HUES64 (cell line): ENCODE measurements at regions not wholly inside any gene's neighbourhood (a gene's known extent, or its start where the extent isn't known, plus 50 kb on each side); places are given as distances from the start of the nearest gene placed in this dataset.
"Not testable (repeated sequence)": the region's sequence is repeated elsewhere in the genome, so short reads cannot be mapped to it uniquely, and the experiment has no call there.

Experiments
- H3K27ac ChIP-seq: 2 replicates; pipeline ENCODE4 v1.7.0; 2013; ENCODE audit warnings: low read depth, low read length, inconsistent platforms
- H3K27me3 ChIP-seq: 2 replicates; pipeline ENCODE4 v1.6.1; 2013; ENCODE audit warnings: mild to moderate bottlenecking, low read length; ENCODE audit not compliant: insufficient read depth
- H3K36me3 ChIP-seq: 2 replicates; pipeline ENCODE4 v1.6.1; 2013; ENCODE audit warnings: mild to moderate bottlenecking, low read length; ENCODE audit not compliant: insufficient read depth
- H3K4me1 ChIP-seq: 2 replicates; pipeline ENCODE4 v1.6.1; 2013; ENCODE audit warnings: mild to moderate bottlenecking, low read length, moderate library complexity; ENCODE audit not compliant: insufficient read depth
- H3K4me3 ChIP-seq: 2 replicates; pipeline ENCODE4 v1.5.1; 2013; ENCODE audit warnings: mild to moderate bottlenecking, low read length, moderate library complexity
- H3K9ac ChIP-seq: 2 replicates; pipeline ENCODE4 v1.6.1; 2013; ENCODE audit warnings: mild to moderate bottlenecking, low read depth, low read length
- H3K9me3 ChIP-seq: 2 replicates; pipeline ENCODE4 v1.6.1; 2013; ENCODE audit warnings: low read depth, low read length; ENCODE audit not compliant: insufficient read depth
- WGBS: fragments of 150-250, 120-280 bp; methylation state at CpG from one replicate; pipeline ENCODE4 v1.1.7; 2013; ENCODE audit warnings: missing lambda C conversion rate; 5-methylcytosine and 5-hydroxymethylcytosine counted together

DNA sequence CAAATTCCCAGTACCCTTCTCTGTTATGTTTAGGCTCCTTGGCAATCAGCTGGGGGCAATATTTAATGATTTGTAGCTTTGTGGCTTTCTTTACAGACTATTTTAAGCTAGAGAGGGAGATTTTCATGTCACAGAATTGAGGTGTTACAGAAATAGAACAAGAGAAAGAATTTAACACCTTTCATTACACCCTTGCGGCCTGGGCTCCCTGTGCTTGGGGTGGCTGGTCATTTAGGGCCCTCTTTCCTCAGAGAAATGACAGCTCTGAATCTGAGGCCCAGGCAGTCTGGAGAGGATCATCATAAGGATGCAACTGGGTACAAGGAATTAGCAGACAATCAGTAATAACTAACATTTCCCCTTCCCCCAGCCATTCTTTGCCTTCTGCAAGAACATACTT is 104.5 kb upstream of the INTU start:
- H3K27me3 ChIP-seq, result no peaks in the 10 kb centered on the region
- 92% methylated on average over 1 of the region's 1 CpG for WGBS
- no peak overlapping the region for H3K9ac ChIP-seq
- H3K4me1 ChIP-seq, result no peaks in the 10 kb centered on the region; the same call in 1 of the 2 replicates
- no peak overlapping the region for H3K4me3 ChIP-seq
- 0 out of 2 replicates have a peak, but pooled peaks cover 7% of the 10 kb centered on the region for H3K9me3 ChIP-seq
- H3K27ac ChIP-seq, result no peak overlapping the region
- no peaks in the 10 kb centered on the region for H3K36me3 ChIP-seq

- not testable (repeated sequence) for H3K4me3 ChIP-seq, H3K4me1 ChIP-seq, H3K9me3 ChIP-seq, H3K27ac ChIP-seq, H3K36me3 ChIP-seq, H3K9ac ChIP-seq, H3K27me3 ChIP-seq
Observed at GRCh38 chr4:127529879-127530278, 102.9 kb upstream of the INTU start.

DNA sequence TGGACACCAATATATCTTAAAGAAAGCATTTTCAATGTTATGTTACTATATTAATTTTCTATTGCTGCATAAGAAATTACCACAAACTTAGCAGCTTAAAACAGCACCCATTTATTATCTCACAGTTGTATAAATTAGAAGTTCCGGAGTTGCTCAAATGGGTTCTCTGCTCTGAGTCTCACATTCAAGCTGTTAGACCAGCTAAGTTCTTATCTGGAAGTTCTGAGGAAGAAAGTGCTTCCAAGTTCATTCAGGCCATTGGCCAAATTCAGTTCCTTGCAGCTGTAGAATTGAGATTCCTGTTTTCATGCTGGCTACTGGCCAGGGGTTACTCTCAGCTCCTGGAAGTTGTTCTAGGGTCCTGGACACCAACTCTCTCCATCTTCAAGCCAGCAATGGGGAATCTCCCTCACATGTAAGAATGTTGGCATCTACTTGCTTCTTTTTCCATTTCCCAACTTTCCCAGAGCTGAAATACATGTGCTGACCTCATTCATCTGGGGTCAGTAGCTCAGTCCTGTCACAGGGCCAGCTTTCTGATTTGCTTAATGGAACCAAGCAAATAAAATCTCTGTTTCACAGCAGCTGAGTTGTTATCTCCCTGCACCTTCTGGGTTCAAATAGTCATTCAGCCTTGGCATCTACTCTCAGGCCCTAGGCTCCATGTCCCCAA is 99.6 kb upstream of the INTU start:
- Histone ChIP-seq H3K9ac (no peak overlapping the region), H3K27me3 (no peaks in the 10 kb centered on the region), H3K27ac (no peak overlapping the region), H3K9me3 (0 out of 2 replicates have a peak, but pooled peaks cover 7% of the 10 kb centered on the region), H3K4me1 (no peaks in the 10 kb centered on the region), H3K36me3 (no peaks in the 10 kb centered on the region), H3K4me3 (no peak overlapping the region)
- 96% methylated on average over 1 of the region's 1 CpG for WGBS

- Histone ChIP-seq H3K36me3 (no peaks in the 10 kb centered on the region), H3K27ac (no peak overlapping the region), H3K4me3 (no peak overlapping the region), H3K9me3 (0 out of 2 replicates have a peak, but pooled peaks cover 7% of the 10 kb centered on the region), H3K4me1 (peaks cover 3% of the 10 kb centered on the region; the same call in 1 of the 2 replicates), H3K9ac (no peak overlapping the region), H3K27me3 (no peaks in the 10 kb centered on the region)
- WGBS, result 88% methylated on average over 3 of the region's 4 CpGs
Observed at GRCh38 chr4:127534041-127534825, 98.5 kb upstream of the INTU start.

- Histone ChIP-seq H3K36me3 (no peaks in the 10 kb centered on the region), H3K27ac (no peak overlapping the region), H3K27me3 (no peaks in the 10 kb centered on the region), H3K9me3 (no peaks in the 10 kb centered on the region), H3K4me1 (peaks cover 25% of the 10 kb centered on the region), H3K9ac (no peak overlapping the region), H3K4me3 (no peak overlapping the region)
- 86% methylated on average over 1 of the region's 1 CpG for WGBS
Observed at GRCh38 chr4:127538016-127538415, 94.7 kb upstream of the INTU start.

GRCh38 chr4:127540497-127541025 is 92.2 kb upstream of the INTU start:
- no peaks in the 10 kb centered on the region for H3K27me3 ChIP-seq
- H3K36me3 ChIP-seq, result no peaks in the 10 kb centered on the region
- WGBS, result 7% methylated on average over 2 of the region's 3 CpGs
- peaks cover 3% of the 10 kb centered on the region; the same call in 1 of the 2 replicates for H3K9me3 ChIP-seq
- peak overlapping the region; percentile 0; the same call in 1 of the 2 replicates for H3K27ac ChIP-seq
- peaks cover 25% of the 10 kb centered on the region for H3K4me1 ChIP-seq
- no peak overlapping the region for H3K9ac ChIP-seq
- no peak overlapping the region for H3K4me3 ChIP-seq

DNA sequence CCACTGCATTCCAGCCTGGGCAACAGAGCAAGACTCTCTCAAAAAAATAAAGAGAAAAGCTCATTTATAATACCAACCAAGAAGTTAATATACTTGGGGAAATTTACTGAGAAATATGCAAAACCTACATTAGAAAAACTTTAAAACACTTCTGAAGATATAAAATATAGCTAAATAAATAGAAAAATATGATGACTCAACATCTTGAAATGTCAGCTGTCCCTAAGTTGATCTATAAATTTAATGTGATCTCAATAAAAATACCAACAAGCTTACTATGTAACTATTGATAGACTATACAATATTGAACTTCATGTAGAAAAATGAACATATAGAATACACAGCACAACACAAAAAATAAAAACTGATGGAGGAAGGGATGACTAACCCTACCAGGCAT is 87.5 kb upstream of the INTU start:
- Histone ChIP-seq H3K27ac (no peak overlapping the region), H3K36me3 (no peaks in the 10 kb centered on the region), H3K9ac (no peak overlapping the region), H3K4me1 (peaks cover 11% of the 10 kb centered on the region), H3K4me3 (no peak overlapping the region), H3K27me3 (no peaks in the 10 kb centered on the region), H3K9me3 (peaks cover 3% of the 10 kb centered on the region; the same call in 1 of the 2 replicates)

- H3K27ac ChIP-seq, result no peak overlapping the region
Observed at GRCh38 chr4:127548990-127549925, 83.5 kb upstream of the INTU start.

DNA sequence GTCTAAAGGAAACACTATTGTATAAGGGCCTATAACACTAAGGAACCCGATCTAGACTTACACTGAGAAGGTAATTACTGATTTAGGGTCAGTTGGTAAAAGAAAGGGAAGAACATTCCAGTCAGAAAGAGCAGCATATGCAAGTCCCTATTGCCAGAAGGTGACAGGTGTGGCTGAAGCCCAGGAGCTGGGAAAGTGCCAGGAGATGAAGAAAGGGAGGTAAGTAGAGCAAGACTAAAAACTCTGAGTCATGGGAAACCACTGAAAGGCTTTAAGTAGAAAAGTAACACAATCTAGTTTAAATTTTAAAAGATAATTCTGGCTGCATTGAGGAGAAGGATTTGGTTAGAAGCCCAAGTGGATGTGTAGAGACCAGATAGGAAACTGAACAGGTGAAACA is 77.7 kb upstream of the INTU start:
- Histone ChIP-seq H3K27me3 (no peaks in the 10 kb centered on the region), H3K9ac (no peak overlapping the region), H3K36me3 (no peaks in the 10 kb centered on the region), H3K27ac (no peak overlapping the region), H3K4me1 (no peaks in the 10 kb centered on the region), H3K4me3 (no peak overlapping the region), H3K9me3 (peaks cover 9% of the 10 kb centered on the region; the same call in 1 of the 2 replicates)
- 95% methylated on average over 1 of the region's 1 CpG for WGBS

More at GRCh38 chr4:127548990-127549925, 83.5 kb upstream of the INTU start:
- no peaks in the 10 kb centered on the region for H3K36me3 ChIP-seq
- no peaks in the 10 kb centered on the region for H3K4me1 ChIP-seq
- no peak overlapping the region for H3K9ac ChIP-seq
- no peak overlapping the region for H3K4me3 ChIP-seq
- H3K9me3 ChIP-seq, result peaks cover 12% of the 10 kb centered on the region
- H3K27me3 ChIP-seq, result no peaks in the 10 kb centered on the region
- WGBS, result 96% methylated on average over 2 of the region's 2 CpGs

DNA sequence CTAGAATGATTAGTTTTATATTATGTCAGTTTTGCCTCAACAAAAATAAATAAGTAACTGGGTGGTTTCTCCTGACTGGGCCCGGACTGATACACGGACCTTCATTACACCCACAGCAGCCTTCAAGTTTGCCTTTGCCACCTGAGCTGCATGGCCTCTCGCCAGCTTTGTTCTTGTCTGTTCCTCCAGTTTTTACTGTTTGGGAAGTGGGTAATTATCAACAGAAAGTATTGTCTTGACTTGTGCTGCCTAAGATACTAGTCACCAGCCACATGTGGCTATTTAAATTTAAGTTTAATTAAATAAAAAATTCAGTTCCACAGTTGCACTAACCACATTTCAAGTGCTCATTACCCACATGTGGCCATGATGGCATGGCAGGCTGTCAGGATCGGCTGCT is 74.7 kb upstream of the INTU start:
- H3K9me3 ChIP-seq, result no peaks in the 10 kb centered on the region

More for the DNA sequence above, 74.7 kb upstream of the INTU start:
- no peaks in the 10 kb centered on the region for H3K36me3 ChIP-seq
- no peak overlapping the region for H3K9ac ChIP-seq
- H3K4me3 ChIP-seq, result no peak overlapping the region
- 95% methylated on average over 4 of the region's 4 CpGs for WGBS
- no peak overlapping the region for H3K27ac ChIP-seq
- no peaks in the 10 kb centered on the region for H3K4me1 ChIP-seq
- H3K27me3 ChIP-seq, result no peaks in the 10 kb centered on the region
